HUES48 (cell line): ENCODE measurements at regions not wholly inside any gene's neighbourhood (a gene's known extent, or its start where the extent isn't known, plus 50 kb on each side); places are given as distances from the start of the nearest gene placed in this dataset.
"Not testable (repeated sequence)": the region's sequence is repeated elsewhere in the genome, so short reads cannot be mapped to it uniquely, and the experiment has no call there.

ENCODE experiments used
- H3K27ac ChIP-seq: one replicate; pipeline ENCODE4 v1.7.0; 2013; ENCODE audit warnings: low read depth, low read length, inconsistent platforms
- H3K27me3 ChIP-seq: 2 replicates; pipeline ENCODE4 v1.6.1; 2013; ENCODE audit warnings: mild to moderate bottlenecking, low read length; ENCODE audit not compliant: control insufficient read depth, insufficient read depth
- H3K36me3 ChIP-seq: 2 replicates; pipeline ENCODE4 v1.6.1; 2013; ENCODE audit warnings: low read length; ENCODE audit not compliant: control insufficient read depth, insufficient read depth
- H3K4me1 ChIP-seq: 2 replicates; pipeline ENCODE4 v1.6.1; 2013; ENCODE audit warnings: mild to moderate bottlenecking, low read length; ENCODE audit not compliant: control insufficient read depth, insufficient read depth
- H3K4me3 ChIP-seq: 2 replicates; pipeline ENCODE4 v1.5.1; 2013; ENCODE audit warnings: mild to moderate bottlenecking, low read depth, low read length
- H3K9ac ChIP-seq: 2 replicates; pipeline ENCODE4 v1.6.1; 2013; ENCODE audit warnings: mild to moderate bottlenecking, low read depth, low read length, moderate library complexity
- H3K9me3 ChIP-seq: 2 replicates; pipeline ENCODE4 v1.6.1; 2013; ENCODE audit warnings: low read length; ENCODE audit not compliant: control insufficient read depth, insufficient read depth

- no peak overlapping the region for H3K27ac ChIP-seq
- H3K36me3 ChIP-seq = no peaks in the 10 kb centered on the region
- no peak overlapping the region for H3K4me3 ChIP-seq
- H3K9ac ChIP-seq = no peak overlapping the region
- no peaks in the 10 kb centered on the region for H3K9me3 ChIP-seq
- no peaks in the 10 kb centered on the region for H3K27me3 ChIP-seq
- H3K4me1 ChIP-seq = no peaks in the 10 kb centered on the region
Observed at GRCh38 chr20:39752262-39752876, 790.2 kb downstream of the DHX35 start.

- no peak overlapping the region for H3K9ac ChIP-seq
- H3K4me3 ChIP-seq = no peak overlapping the region
Observed at GRCh38 chr20:39751557-39752137, 789.5 kb downstream of the DHX35 start.

GRCh38 chr20:39745380-39745779 is 783.2 kb downstream of the DHX35 start:
- H3K27ac ChIP-seq = no peak overlapping the region
- H3K4me1 ChIP-seq = no peaks in the 10 kb centered on the region
- no peak overlapping the region for H3K4me3 ChIP-seq
- H3K36me3 ChIP-seq = no peaks in the 10 kb centered on the region
- H3K9me3 ChIP-seq = no peaks in the 10 kb centered on the region
- no peaks in the 10 kb centered on the region for H3K27me3 ChIP-seq
- H3K9ac ChIP-seq = no peak overlapping the region

More at GRCh38 chr20:39751557-39752137, 789.5 kb downstream of the DHX35 start:
- no peak overlapping the region for H3K27ac ChIP-seq
- H3K9me3 ChIP-seq = no peaks in the 10 kb centered on the region
- no peaks in the 10 kb centered on the region for H3K4me1 ChIP-seq
- H3K27me3 ChIP-seq = no peaks in the 10 kb centered on the region
- H3K36me3 ChIP-seq = no peaks in the 10 kb centered on the region

- no peaks in the 10 kb centered on the region for H3K27me3 ChIP-seq
- no peaks in the 10 kb centered on the region for H3K4me1 ChIP-seq
- H3K9ac ChIP-seq = no peak overlapping the region
- no peaks in the 10 kb centered on the region for H3K36me3 ChIP-seq
- H3K9me3 ChIP-seq = no peaks in the 10 kb centered on the region
- no peak overlapping the region for H3K27ac ChIP-seq
- no peak overlapping the region for H3K4me3 ChIP-seq
Observed at GRCh38 chr20:39738651-39739050, 776.5 kb downstream of the DHX35 start.

- Histone ChIP-seq H3K4me3 (no peak overlapping the region), H3K4me1 (no peaks in the 10 kb centered on the region), H3K9ac (no peak overlapping the region), H3K36me3 (no peaks in the 10 kb centered on the region), H3K27ac (no peak overlapping the region), H3K9me3 (peaks cover 7% of the 10 kb centered on the region; the same call in 1 of the 2 replicates), H3K27me3 (no peaks in the 10 kb centered on the region)
Observed at GRCh38 chr20:39736434-39737327, 774.5 kb downstream of the DHX35 start.

GRCh38 chr20:39725513-39725912 is 763.4 kb downstream of the DHX35 start:
- H3K4me3 ChIP-seq, H3K4me1 ChIP-seq, H3K36me3 ChIP-seq, H3K9ac ChIP-seq, H3K27me3 ChIP-seq, H3K27ac ChIP-seq: not testable (repeated sequence)
- peaks cover 23% of the 10 kb centered on the region for H3K9me3 ChIP-seq

GRCh38 chr20:39719293-39719692 is 757.1 kb downstream of the DHX35 start:
- H3K27ac ChIP-seq = no peak overlapping the region
- H3K27me3 ChIP-seq = no peaks in the 10 kb centered on the region
- no peaks in the 10 kb centered on the region for H3K4me1 ChIP-seq

GRCh38 chr20:39717936-39718335 is 755.8 kb downstream of the DHX35 start:
- Histone ChIP-seq H3K27me3 (no peaks in the 10 kb centered on the region), H3K4me3 (no peak overlapping the region), H3K9ac (no peak overlapping the region), H3K4me1 (no peaks in the 10 kb centered on the region), H3K9me3 (no peaks in the 10 kb centered on the region), H3K27ac (no peak overlapping the region), H3K36me3 (no peaks in the 10 kb centered on the region)

More at GRCh38 chr20:39719293-39719692, 757.1 kb downstream of the DHX35 start:
- no peaks in the 10 kb centered on the region for H3K36me3 ChIP-seq
- H3K9me3 ChIP-seq = no peaks in the 10 kb centered on the region
- H3K4me3 ChIP-seq = no peak overlapping the region
- no peak overlapping the region for H3K9ac ChIP-seq

GRCh38 chr20:39716796-39717341 is 754.7 kb downstream of the DHX35 start:
- Histone ChIP-seq H3K4me1 (no peaks in the 10 kb centered on the region), H3K36me3 (no peaks in the 10 kb centered on the region), H3K27ac (no peak overlapping the region), H3K4me3 (no peak overlapping the region), H3K27me3 (no peaks in the 10 kb centered on the region), H3K9me3 (no peaks in the 10 kb centered on the region), H3K9ac (no peak overlapping the region)

- H3K4me1 ChIP-seq = no peaks in the 10 kb centered on the region
- no peak overlapping the region for H3K27ac ChIP-seq
- no peak overlapping the region for H3K9ac ChIP-seq
- no peaks in the 10 kb centered on the region for H3K9me3 ChIP-seq
- H3K36me3 ChIP-seq = no peaks in the 10 kb centered on the region
- no peaks in the 10 kb centered on the region for H3K27me3 ChIP-seq
- H3K4me3 ChIP-seq = no peak overlapping the region
Observed at GRCh38 chr20:39713076-39713840, 751.1 kb downstream of the DHX35 start.
